ENCODE measurements at regions not wholly inside any gene's neighbourhood (a gene's known extent, or its start where the extent isn't known, plus 50 kb on each side); places are given as distances from the start of the nearest gene placed in this dataset.
"Not testable (repeated sequence)": the region's sequence is repeated elsewhere in the genome, so short reads cannot be mapped to it uniquely, and the experiment has no call there.

DNA sequence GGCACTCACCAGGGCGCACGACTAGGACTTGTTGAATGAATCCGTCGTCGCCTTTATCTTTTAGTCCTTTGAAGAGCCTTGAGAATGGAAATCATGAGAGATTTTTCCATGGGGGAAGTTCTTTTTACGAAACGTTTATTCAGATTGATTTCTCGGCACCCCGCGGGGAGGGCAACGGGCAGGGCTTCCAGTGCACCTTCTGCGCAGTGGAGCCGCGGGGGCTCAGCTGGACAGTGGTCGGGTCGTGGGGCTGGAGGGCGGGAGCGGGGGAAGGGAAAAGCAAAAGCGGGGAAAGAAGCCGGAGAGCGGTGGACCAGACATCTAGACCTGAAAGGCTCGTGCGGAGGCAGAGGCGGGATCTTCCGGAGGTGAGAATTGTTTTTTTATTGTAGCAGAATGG, 50.6 kb upstream of the NBPF20 start:
- not testable (repeated sequence) for DNase-seq (ENCODE audit: low read depth, low spot score); H3K27ac Mint-ChIP-seq (ENCODE audit: unreplicated experiment); H3K36me3 Mint-ChIP-seq (ENCODE audit: low read depth); H3K4me1 Mint-ChIP-seq; H3K9me3 Mint-ChIP-seq
- peak overlapping the region; percentile 89 for H3K4me3 Mint-ChIP-seq
- H3K27me3 Mint-ChIP-seq (ENCODE audit: low read depth) = peaks cover 30% of the 10 kb centered on the region

DNA sequence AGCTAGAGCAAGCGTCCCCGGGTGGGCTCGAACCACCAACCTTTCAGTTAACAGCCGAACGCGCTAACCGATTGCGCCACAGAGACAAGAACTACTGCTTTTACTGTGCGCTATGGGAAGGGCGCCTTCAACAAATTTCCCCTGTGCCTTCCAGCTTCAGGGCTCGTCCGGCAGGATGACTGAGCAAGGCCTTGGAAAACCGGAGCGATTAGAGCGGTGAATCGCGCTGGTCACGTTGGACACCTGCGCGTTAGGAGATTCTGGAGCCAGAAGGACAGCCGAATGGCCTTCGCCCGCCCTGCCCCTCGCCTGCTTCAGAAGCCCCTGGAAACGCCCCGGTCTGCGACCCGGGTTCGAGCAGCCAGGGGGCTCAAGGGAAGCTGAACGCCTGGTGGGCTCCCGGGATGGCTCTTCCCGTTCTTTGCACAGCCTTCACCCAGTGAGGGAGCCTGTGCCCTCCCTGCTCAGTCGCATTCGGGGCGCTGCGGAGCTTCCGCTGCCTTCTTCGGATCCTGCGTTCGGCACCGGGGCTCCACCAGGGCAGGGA, 50.0 kb upstream of the NBPF20 start:
- H3K4me3 Mint-ChIP-seq = peak overlapping the region; percentile 89
- DNase-seq (ENCODE audit: low read depth, low spot score) = peak; percentile 12
- H3K9me3 Mint-ChIP-seq; H3K36me3 Mint-ChIP-seq (ENCODE audit: low read depth); H3K4me1 Mint-ChIP-seq; H3K27ac Mint-ChIP-seq (ENCODE audit: unreplicated experiment): not testable (repeated sequence)
- peaks cover 30% of the 10 kb centered on the region for H3K27me3 Mint-ChIP-seq (ENCODE audit: low read depth)

All from neural crest cell (in vitro differentiated cells).